Gastroesophageal sphincter (tissue), 4 donors: ENCODE measurements at regions not wholly inside any gene's neighbourhood (a gene's known extent, or its start where the extent isn't known, plus 50 kb on each side); places are given as distances from the start of the nearest gene placed in this dataset.

Source experiments
- ATAC-seq: fragments of 150-250 bp; one replicate; pipeline ENCODE4 v1.9.1; 2016; ENCODE audit warnings: mild to moderate bottlenecking, moderate library complexity
- H3K27ac ChIP-seq, 4 donors: fragments of 200-600 bp; sonication (generic) in 3 of 4; 1 replicate in 3 of 4; 2 replicates in 1 of 4; pipeline ENCODE4 v1.5.1; 2016 to 2019
- H3K27me3 ChIP-seq: fragments of 200-600 bp; sonication (generic); one replicate; pipeline ENCODE4 v1.5.1; 2019
- H3K36me3 ChIP-seq, 2 donors: fragments of 200-600 bp; sonication (generic); one replicate each; pipeline ENCODE4 v1.5.1; 2019; ENCODE audit warnings: control low read depth in 1 of 2
- H3K4me1 ChIP-seq, 3 donors: fragments of 200-600 bp; sonication (generic); 1 replicate in 2 of 3; 2 replicates in 1 of 3; pipeline ENCODE4 v1.5.1; 2016 to 2019; ENCODE audit warnings: control low read depth in 2 of 3
- H3K4me3 ChIP-seq, 2 donors: fragments of 200-600 bp; sonication (generic); one replicate each; pipeline ENCODE4 v1.5.1; 2019; ENCODE audit warnings: mild to moderate bottlenecking in 1 of 2, moderate library complexity in 1 of 2
- H3K9me3 ChIP-seq, 3 donors: fragments of 200-600 bp; sonication (generic); one replicate each; pipeline ENCODE4 v1.5.1; 2017 to 2019; ENCODE audit warnings: control low read depth in 2 of 3
- CTCF ChIP-seq, 4 experiments: fragments of 200-600 bp in 2 of 4; fragments of 450-650 bp in 2 of 4; sonication (generic) in 1 of 4; IDR thresholded peaks; one replicate each; pipeline ENCODE4 v1.5.1; 2017 to 2019; ENCODE audit warnings: antibody characterized with exemption in 4 of 4, mild to moderate bottlenecking in 2 of 4, moderate library complexity in 2 of 4
- EP300 ChIP-seq: sonication (generic); formaldehyde crosslinking; IDR thresholded peaks from one replicate; pipeline ENCODE4 v1.6.1; 2017; ENCODE audit warnings: antibody characterized with exemption, mild to moderate bottlenecking
- POLR2A ChIP-seq, 2 donors: fragments of 450-650 bp; IDR thresholded peaks; one replicate each; pipeline ENCODE4 v1.6.1; 2017; ENCODE audit warnings: antibody characterized with exemption in 2 of 2, mild to moderate bottlenecking in 2 of 2, moderate library complexity in 1 of 2
- POLR2AphosphoS5 ChIP-seq: sonication (generic); formaldehyde crosslinking; IDR thresholded peaks from one replicate; pipeline ENCODE4 v1.6.1; 2017; ENCODE audit warnings: antibody characterized with exemption
- WGBS, 2 donors: methylation state at CpG; one replicate each; pipeline ENCODE4 v1.1.5; 2018; ENCODE audit warnings: low coverage in 1 of 2; 5-methylcytosine and 5-hydroxymethylcytosine counted together
- small RNA-seq, 4 donors: library from RNA; depleted of rRNA; stranded (forward); fragments of <200 nt; gene quantifications; one replicate each; pipeline ENCODE3, GENCODE V24; 2016

- no peaks in the 10 kb centered on the region for H3K9me3 ChIP-seq
- 51 to 62% methylated on average over 3 to 6 of the region's 7 CpGs for WGBS, 2 donors
- no peak for ATAC-seq
- TF ChIP-seq POLR2A (IDR thresholded peaks at IDR 0.05) (no peak), EP300 (no peak), CTCF (IDR thresholded peaks at IDR 0.05) (no peak), POLR2AphosphoS5 (no peak)
- H3K36me3 ChIP-seq = no peaks in the 10 kb centered on the region
- no peak overlapping the region for H3K4me3 ChIP-seq
- H3K27ac ChIP-seq = no peak overlapping the region
- H3K27me3 ChIP-seq = no peaks in the 10 kb centered on the region
- H3K4me1 ChIP-seq = no peaks in the 10 kb centered on the region
Measured at GRCh38 chr4:123346330-123346940, 50.2 kb upstream of the SPRY1 start.

Small RNA genes lying in the stretch of these regions (small RNA-seq; reads per million reads assigned to genes)
- 0 reads per million in 4 donors for gene AC026402.1
